Tibial nerve (tissue), 3 donors: ENCODE measurements at regions not wholly inside any gene's neighbourhood (a gene's known extent, or its start where the extent isn't known, plus 50 kb on each side); places are given as distances from the start of the nearest gene placed in this dataset.

Experiments
- EP300 ChIP-seq, 2 donors: sonication (generic); formaldehyde crosslinking; IDR thresholded peaks; one replicate each; pipeline ENCODE4 v1.6.1; 2017; ENCODE audit warnings: antibody characterized with exemption in 2 of 2, mild to moderate bottlenecking in 1 of 2
- POLR2A ChIP-seq, 2 donors: fragments of 450-650 bp; IDR thresholded peaks; one replicate each; pipeline ENCODE4 v1.6.1; 2017; ENCODE audit warnings: antibody characterized with exemption in 2 of 2, mild to moderate bottlenecking in 2 of 2, moderate library complexity in 2 of 2

GRCh38 chr3:98968824-98969223 lies 67.3 kb upstream of the DCBLD2 start:
- TF ChIP-seq POLR2A (IDR thresholded peaks at IDR 0.05) = no peak
- no peak for TF ChIP-seq EP300 (IDR thresholded peaks at IDR 0.05)
